Osteoblast (primary cell): ENCODE measurements at regions not wholly inside any gene's neighbourhood (a gene's known extent, or its start where the extent isn't known, plus 50 kb on each side); places are given as distances from the start of the nearest gene placed in this dataset.
"Not testable (repeated sequence)": the region's sequence is repeated elsewhere in the genome, so short reads cannot be mapped to it uniquely, and the experiment has no call there.

Source experiments
- DNase-seq: peaks from one replicate; pipeline ENCODE4 v3.0.0; 2011; ENCODE audit warnings: low spot score, mixed read lengths; ENCODE audit not compliant: insufficient read length; ENCODE audit errors: missing footprints
- H2AFZ ChIP-seq: 2 replicates; pipeline ENCODE4 v1.6.0; 2011; ENCODE audit warnings: mild to moderate bottlenecking, low read length
- H3K27ac ChIP-seq: 2 replicates; pipeline ENCODE4 v1.5.1; 2011; ENCODE audit warnings: mild to moderate bottlenecking, low read depth, low read length, moderate library complexity
- H3K27me3 ChIP-seq: 2 replicates; pipeline ENCODE4 v1.6.0; 2012; ENCODE audit warnings: mild to moderate bottlenecking, control low read depth, inconsistent platforms, low read length, moderate library complexity; ENCODE audit not compliant: insufficient read depth
- H3K36me3 ChIP-seq: 2 replicates; pipeline ENCODE4 v1.5.1; 2011; ENCODE audit warnings: mild to moderate bottlenecking, low read length, control low read depth, moderate library complexity; ENCODE audit not compliant: insufficient read depth
- H3K4me1 ChIP-seq: 2 replicates; pipeline ENCODE4 v1.5.1; 2011; ENCODE audit warnings: mild to moderate bottlenecking, low read length, control low read depth, moderate library complexity; ENCODE audit not compliant: insufficient read depth
- H3K4me2 ChIP-seq: 2 replicates; pipeline ENCODE4 v1.6.0; 2011; ENCODE audit warnings: mild to moderate bottlenecking, low read length; ENCODE audit not compliant: insufficient read depth
- H3K4me3 ChIP-seq: fragments of 200-600 bp; sonication (generic); 3 replicates; pipeline ENCODE4 v1.5.1; 2012; ENCODE audit warnings: mild to moderate bottlenecking, low read length, inconsistent platforms; ENCODE audit not compliant: insufficient read depth
- H3K79me2 ChIP-seq: 2 replicates; pipeline ENCODE4 v1.6.0; 2012; ENCODE audit warnings: mild to moderate bottlenecking, low read length, control low read depth, inconsistent platforms; ENCODE audit not compliant: insufficient read depth
- H3K9me3 ChIP-seq: 2 replicates; pipeline ENCODE4 v1.5.1; 2011; ENCODE audit warnings: low read depth, low read length, control low read depth
- H4K20me1 ChIP-seq: 2 replicates; pipeline ENCODE4 v1.6.0; 2012; ENCODE audit warnings: mild to moderate bottlenecking, low read length, control low read depth; ENCODE audit not compliant: insufficient read depth
- CTCF ChIP-seq: IDR thresholded peaks from 2 replicates; pipeline ENCODE4 v1.5.1; 2011; ENCODE audit warnings: mild to moderate bottlenecking, low read depth, low read length, moderate library complexity; ENCODE audit errors: extremely low read depth

- no peak for TF ChIP-seq CTCF
- H3K4me1 ChIP-seq: no peaks in the 10 kb centered on the region
- no peak for DNase-seq
- no peaks in the 10 kb centered on the region for H3K9me3 ChIP-seq
- no peak overlapping the region for H3K4me2 ChIP-seq
- no peaks in the 10 kb centered on the region for H4K20me1 ChIP-seq
- no peaks in the 10 kb centered on the region for H3K27me3 ChIP-seq
- no peaks in the 10 kb centered on the region for H3K36me3 ChIP-seq
- H2AFZ ChIP-seq: no peak overlapping the region
- no peak overlapping the region for H3K27ac ChIP-seq
- no peaks in the 10 kb centered on the region for H3K79me2 ChIP-seq
- no peak overlapping the region for H3K4me3 ChIP-seq
These were observed 291.1 kb upstream of the NFIA start for GRCh38 chr1:60791226-60791625.

- H3K4me3 ChIP-seq, H2AFZ ChIP-seq, H4K20me1 ChIP-seq, H3K36me3 ChIP-seq, H3K27ac ChIP-seq, H3K27me3 ChIP-seq, H3K9me3 ChIP-seq, H3K79me2 ChIP-seq, H3K4me1 ChIP-seq, H3K4me2 ChIP-seq, DNase-seq: not testable (repeated sequence)
These were observed 309.3 kb upstream of the NFIA start for GRCh38 chr1:60773099-60773498.

GRCh38 chr1:60769082-60769481 lies 313.3 kb upstream of the NFIA start:
- DNase-seq: no peak
- no peaks in the 10 kb centered on the region for H3K9me3 ChIP-seq
- no peak overlapping the region for H2AFZ ChIP-seq
- no peaks in the 10 kb centered on the region for H3K36me3 ChIP-seq
- H3K4me2 ChIP-seq: no peak overlapping the region
- no peaks in the 10 kb centered on the region for H3K4me1 ChIP-seq
- H4K20me1 ChIP-seq: no peaks in the 10 kb centered on the region
- TF ChIP-seq CTCF: no peak
- no peak overlapping the region for H3K27ac ChIP-seq
- H3K79me2 ChIP-seq: no peaks in the 10 kb centered on the region
- H3K27me3 ChIP-seq: no peaks in the 10 kb centered on the region
- no peak overlapping the region for H3K4me3 ChIP-seq

- Histone ChIP-seq H3K27ac (no peak overlapping the region), H4K20me1 (no peaks in the 10 kb centered on the region), H3K9me3 (no peaks in the 10 kb centered on the region), H3K27me3 (no peaks in the 10 kb centered on the region), H3K4me2 (no peak overlapping the region), H3K36me3 (no peaks in the 10 kb centered on the region), H2AFZ (no peak overlapping the region), H3K79me2 (no peaks in the 10 kb centered on the region), H3K4me3 (no peak overlapping the region), H3K4me1 (peaks cover 7% of the 10 kb centered on the region)
- peak; percentile 64 for TF ChIP-seq CTCF
- DNase-seq: no peak
These were observed 317.2 kb upstream of the NFIA start for GRCh38 chr1:60765204-60765603.

- Histone ChIP-seq H3K9me3 (no peaks in the 10 kb centered on the region), H3K4me1 (peaks cover 7% of the 10 kb centered on the region), H4K20me1 (no peaks in the 10 kb centered on the region), H2AFZ (no peak overlapping the region), H3K27ac (no peak overlapping the region), H3K27me3 (no peaks in the 10 kb centered on the region), H3K36me3 (no peaks in the 10 kb centered on the region), H3K79me2 (no peaks in the 10 kb centered on the region), H3K4me2 (no peak overlapping the region), H3K4me3 (no peak overlapping the region)
- TF ChIP-seq CTCF: no peak
- no peak for DNase-seq
These were observed 317.9 kb upstream of the NFIA start for GRCh38 chr1:60764489-60764888.
